HEK293 (cell line): ENCODE measurements at regions not wholly inside any gene's neighbourhood (a gene's known extent, or its start where the extent isn't known, plus 50 kb on each side); places are given as distances from the start of the nearest gene placed in this dataset.

Experiments
- CTCF ChIA-PET: fragments of 350-600 bp; formaldehyde crosslinking; extraction: SDS; loops from one replicate; lab custom pipeline; 2021; ENCODE audit warnings: antibody characterized with exemption; lab: Yijun Ruan, JAX
- POLR2A ChIA-PET: fragments of 300-600 bp; formaldehyde crosslinking; extraction: SDS; loops from one replicate; lab custom pipeline; 2020; ENCODE audit warnings: antibody characterized with exemption, inconsistent platforms; lab: Yijun Ruan, JAX
- H3K27ac ChIP-seq: fragments of 200-500 bp; sonication (Bioruptor generic); 2 replicates; pipeline ENCODE4 v1.5.1; 2014; ENCODE audit warnings: low read depth, low read length, control low read depth, inconsistent platforms; ENCODE audit errors: extremely low read depth
- H3K36me3 ChIP-seq, 2 experiments: fragments of 200-500 bp in 1 of 2; sonication (Bioruptor generic) in 1 of 2; 1 replicate in 1 of 2; 2 replicates in 1 of 2; pipeline ENCODE4 v1.5.1; 2014 to 2017; ENCODE audit warnings: inconsistent platforms in 2 of 2, low read length in 2 of 2; ENCODE audit not compliant: control insufficient read depth in 2 of 2, insufficient read depth in 1 of 2
- H3K4me1 ChIP-seq: fragments of 200-500 bp; sonication (Bioruptor generic); 2 replicates; pipeline ENCODE4 v1.5.1; 2014; ENCODE audit warnings: mild to moderate bottlenecking, low read length, inconsistent platforms; ENCODE audit not compliant: control insufficient read depth, insufficient read depth
- H3K4me3 ChIP-seq: 2 replicates; pipeline ENCODE4 v1.5.1; 2011; ENCODE audit warnings: low read depth, mild to moderate bottlenecking, control low read depth, low read length, moderate library complexity
- H3K9me3 ChIP-seq: fragments of 200-500 bp; sonication (Bioruptor generic); 2 replicates; pipeline ENCODE4 v1.5.1; 2014; ENCODE audit warnings: low read depth, low read length, inconsistent platforms; ENCODE audit not compliant: control insufficient read depth, insufficient read depth
- PRDM10 ChIP-seq: fragments of 450-650 bp; formaldehyde crosslinking; IDR thresholded peaks from 2 replicates; pipeline ENCODE4 v1.5.1; 2016; ENCODE audit warnings: missing biosample characterization, missing genetic modification characterization
- REST ChIP-seq: fragments of 450-650 bp; formaldehyde crosslinking; IDR thresholded peaks from 2 replicates; pipeline ENCODE4 v1.5.1; 2016; ENCODE audit warnings: missing biosample characterization, missing genetic modification characterization
- ZBTB21 ChIP-seq: fragments of 450-650 bp; formaldehyde crosslinking; IDR thresholded peaks from 2 replicates; pipeline ENCODE4 v1.5.1; 2017; ENCODE audit warnings: missing biosample characterization, missing genetic modification characterization
- ZNF658 ChIP-seq: fragments of 450-650 bp; formaldehyde crosslinking; IDR thresholded peaks from 2 replicates; pipeline ENCODE4; 2016; ENCODE audit warnings: missing biosample characterization, missing genetic modification characterization
- TF ChIP-seq, protein P1 (sequence below): fragments of 450-650 bp; formaldehyde crosslinking; IDR thresholded peaks from 2 replicates; pipeline ENCODE4 v1.5.1; 2016; ENCODE audit warnings: missing biosample characterization, missing genetic modification characterization, low read depth
- TF ChIP-seq, protein P2 (sequence below): fragments of 450-650 bp; formaldehyde crosslinking; IDR thresholded peaks from 2 replicates; pipeline ENCODE4 v1.5.1; 2016; ENCODE audit warnings: missing biosample characterization, missing genetic modification characterization

DNA sequence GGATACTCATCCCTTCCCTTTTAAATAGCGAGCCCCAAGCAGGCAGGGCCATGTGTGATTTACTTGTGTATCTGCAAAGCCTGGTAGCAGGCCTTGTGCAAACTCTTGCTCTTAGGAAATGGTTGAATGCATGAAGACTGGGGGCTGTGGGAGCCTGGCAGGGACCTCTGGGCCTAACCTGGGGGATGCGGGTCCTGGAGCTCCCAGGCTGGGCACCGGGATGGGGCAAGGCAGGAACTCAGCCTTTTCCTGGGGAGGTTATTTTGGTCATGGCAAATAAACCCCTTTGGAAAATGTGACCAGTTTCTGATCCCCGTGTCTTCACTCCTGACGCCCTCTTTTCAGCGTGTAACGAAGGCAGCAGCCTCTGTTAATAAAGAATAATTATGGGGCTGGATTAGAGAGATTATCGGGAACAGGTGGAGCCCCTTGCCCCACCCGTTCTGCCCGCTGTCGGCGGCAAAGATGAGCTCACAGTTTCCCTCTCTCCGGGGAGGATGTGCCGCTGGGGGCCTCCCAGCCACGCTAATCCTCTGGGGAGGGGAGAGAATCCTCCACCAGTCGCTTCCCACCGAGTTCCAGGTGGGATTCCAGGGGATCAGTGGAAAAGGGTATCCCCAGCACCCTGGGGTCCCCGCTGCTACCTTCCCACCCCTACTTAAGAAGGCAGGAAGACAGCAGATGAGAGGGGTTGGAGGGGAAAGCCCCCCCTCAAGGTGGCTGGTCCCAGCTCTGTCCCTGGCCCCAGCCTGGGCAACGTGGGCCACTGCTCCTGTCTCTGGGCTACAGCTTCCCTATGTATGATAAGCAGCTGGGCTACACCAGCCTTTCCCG is 69.7 kb upstream of the WNT4 start:
- POLR2A ChIA-PET = no interaction called here
- no peaks in the 10 kb centered on the region for H3K36me3 ChIP-seq
- TF ChIP-seq, protein P1, sequence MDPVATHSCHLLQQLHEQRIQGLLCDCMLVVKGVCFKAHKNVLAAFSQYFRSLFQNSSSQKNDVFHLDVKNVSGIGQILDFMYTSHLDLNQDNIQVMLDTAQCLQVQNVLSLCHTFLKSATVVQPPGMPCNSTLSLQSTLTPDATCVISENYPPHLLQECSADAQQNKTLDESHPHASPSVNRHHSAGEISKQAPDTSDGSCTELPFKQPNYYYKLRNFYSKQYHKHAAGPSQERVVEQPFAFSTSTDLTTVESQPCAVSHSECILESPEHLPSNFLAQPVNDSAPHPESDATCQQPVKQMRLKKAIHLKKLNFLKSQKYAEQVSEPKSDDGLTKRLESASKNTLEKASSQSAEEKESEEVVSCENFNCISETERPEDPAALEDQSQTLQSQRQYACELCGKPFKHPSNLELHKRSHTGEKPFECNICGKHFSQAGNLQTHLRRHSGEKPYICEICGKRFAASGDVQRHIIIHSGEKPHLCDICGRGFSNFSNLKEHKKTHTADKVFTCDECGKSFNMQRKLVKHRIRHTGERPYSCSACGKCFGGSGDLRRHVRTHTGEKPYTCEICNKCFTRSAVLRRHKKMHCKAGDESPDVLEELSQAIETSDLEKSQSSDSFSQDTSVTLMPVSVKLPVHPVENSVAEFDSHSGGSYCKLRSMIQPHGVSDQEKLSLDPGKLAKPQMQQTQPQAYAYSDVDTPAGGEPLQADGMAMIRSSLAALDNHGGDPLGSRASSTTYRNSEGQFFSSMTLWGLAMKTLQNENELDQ (tag by site-specific recombination) = no peak
- TF ChIP-seq PRDM10 (peak; percentile 35; the same call in 1 of the 2 replicates), ZBTB21 (tag by site-specific recombination) (no peak)
- TF ChIP-seq, all 188 proteins: peak for 1
- no peaks in the 10 kb centered on the region for H3K9me3 ChIP-seq
- H3K27ac ChIP-seq = no peak overlapping the region
- CTCF ChIA-PET = interaction anchor here (0.6 to 0.7 kb wide), 3 partner anchors 98 to 281 kb away, joined by 3 to 4 read pairs (median 4); no protein-coding TSS in a partner anchor
- no peaks in the 10 kb centered on the region for H3K4me1 ChIP-seq
- no peak overlapping the region for H3K4me3 ChIP-seq

GRCh38 chr1:22216210-22216883 is 73.5 kb upstream of the WNT4 start:
- Histone ChIP-seq H3K36me3 (no peaks in the 10 kb centered on the region), H3K4me1 (no peaks in the 10 kb centered on the region)
- TF ChIP-seq ZNF658 (tag by site-specific recombination) = no peak
- peak; percentile 85 for TF ChIP-seq REST (tag by site-specific recombination)
- TF ChIP-seq, protein P2, sequence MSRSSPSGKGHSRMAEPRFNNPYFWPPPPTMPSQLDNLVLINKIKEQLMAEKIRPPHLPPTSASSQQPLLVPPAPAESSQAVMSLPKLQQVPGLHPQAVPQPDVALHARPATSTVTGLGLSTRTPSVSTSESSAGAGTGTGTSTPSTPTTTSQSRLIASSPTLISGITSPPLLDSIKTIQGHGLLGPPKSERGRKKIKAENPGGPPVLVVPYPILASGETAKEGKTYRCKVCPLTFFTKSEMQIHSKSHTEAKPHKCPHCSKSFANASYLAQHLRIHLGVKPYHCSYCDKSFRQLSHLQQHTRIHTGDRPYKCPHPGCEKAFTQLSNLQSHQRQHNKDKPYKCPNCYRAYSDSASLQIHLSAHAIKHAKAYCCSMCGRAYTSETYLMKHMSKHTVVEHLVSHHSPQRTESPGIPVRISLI (tag by site-specific recombination) = no peak
- TF ChIP-seq, all 188 proteins: peak for 1
- Histone ChIP-seq H3K9me3 (no peaks in the 10 kb centered on the region), H3K27ac (no peak overlapping the region), H3K4me3 (no peak overlapping the region)
- CTCF ChIA-PET = interaction anchor here (0.6 to 2.0 kb wide), 5 partner anchors 14 to 178 kb away, joined by 3 to 7 read pairs (median 3); no protein-coding TSS in a partner anchor
- POLR2A ChIA-PET = interaction anchor here (0.7 kb wide), 1 partner anchor 124 kb away, joined by 3 read pairs; no protein-coding TSS in a partner anchor
